ENCODE measurements at regions not wholly inside any gene's neighbourhood (a gene's known extent, or its start where the extent isn't known, plus 50 kb on each side); places are given as distances from the start of the nearest gene placed in this dataset.

- 13 to 17% methylated on average over 11 of the region's 11 CpGs for WGBS, 2 donors
- Histone ChIP-seq H3K27ac (ENCODE audit: low read depth in 1 of 2, low read length in 2 of 2) (peak overlapping the region; percentile 51 to 57), H3K4me1 (ENCODE audit: control insufficient read depth in 1 of 2, insufficient read depth in 2 of 2, low read length in 2 of 2) (peaks cover 0 to 2% of the 10 kb centered on the region in 2 donors), H3K4me3 (ENCODE audit: low read length in 2 of 2) (no peak overlapping the region), H3K27me3 (ENCODE audit: control insufficient read depth in 1 of 2, insufficient read depth in 2 of 2, low read length in 1 of 2) (no peaks in the 10 kb centered on the region), H3K36me3 (ENCODE audit: control insufficient read depth in 1 of 2, insufficient read depth in 2 of 2, low read length in 1 of 2) (no peaks in the 10 kb centered on the region), H3K9me3 (ENCODE audit: control insufficient read depth, low read length) (no peaks in the 10 kb centered on the region)
- peak; percentile 83 for ATAC-seq (ENCODE audit: low FRiP score)
- intact Hi-C loops (cut with DNase I): loop anchor here in 1 of 2 donors (10.0 kb wide), 1 partner anchor 166 kb away; no protein-coding TSS in a partner anchor
- peak; percentile 64 to 79 for DNase-seq
These were observed 183.2 kb upstream of the PUDP start for GRCh38 chrX:7330971-7331746.

DNA sequence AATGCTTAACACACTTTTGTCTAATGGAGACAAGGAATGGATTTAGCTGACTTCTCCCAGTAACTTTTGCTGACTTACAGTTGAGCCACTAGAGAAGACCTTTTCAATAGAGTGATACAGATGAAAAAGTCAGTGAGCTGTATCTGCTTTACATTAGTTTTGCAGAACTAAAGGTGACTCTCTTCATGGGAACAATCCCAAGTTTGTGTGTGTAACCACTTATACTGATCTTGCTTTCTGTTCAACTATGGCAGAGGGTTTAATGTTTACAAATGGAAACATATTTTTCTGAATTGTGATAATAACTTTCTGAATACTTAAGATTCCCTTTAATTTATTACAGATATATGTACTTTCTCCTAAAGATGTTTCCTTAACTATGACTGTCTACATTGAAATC is 182.6 kb upstream of the PUDP start:
- DNase-seq (no peak), ATAC-seq (ENCODE audit: low FRiP score) (no peak)
- no peak overlapping the region for H3K4me3 ChIP-seq (ENCODE audit: low read length in 2 of 2)
- H3K27me3 ChIP-seq (ENCODE audit: control insufficient read depth in 1 of 2, insufficient read depth in 2 of 2, low read length in 1 of 2): no peaks in the 10 kb centered on the region
- no peaks in the 10 kb centered on the region for H3K36me3 ChIP-seq (ENCODE audit: control insufficient read depth in 1 of 2, insufficient read depth in 2 of 2, low read length in 1 of 2)
- peaks cover 0 to 2% of the 10 kb centered on the region in 2 donors for H3K4me1 ChIP-seq (ENCODE audit: control insufficient read depth in 1 of 2, insufficient read depth in 2 of 2, low read length in 2 of 2)
- intact Hi-C loops (cut with DNase I): loop anchor here in 1 of 2 donors (10.0 kb wide), 1 partner anchor 166 kb away; no protein-coding TSS in a partner anchor
- no peaks in the 10 kb centered on the region for H3K9me3 ChIP-seq (ENCODE audit: control insufficient read depth, low read length)
- H3K27ac ChIP-seq (ENCODE audit: low read depth in 1 of 2, low read length in 2 of 2): peak overlapping the region in 1 of 2 donors; percentile 57

DNA sequence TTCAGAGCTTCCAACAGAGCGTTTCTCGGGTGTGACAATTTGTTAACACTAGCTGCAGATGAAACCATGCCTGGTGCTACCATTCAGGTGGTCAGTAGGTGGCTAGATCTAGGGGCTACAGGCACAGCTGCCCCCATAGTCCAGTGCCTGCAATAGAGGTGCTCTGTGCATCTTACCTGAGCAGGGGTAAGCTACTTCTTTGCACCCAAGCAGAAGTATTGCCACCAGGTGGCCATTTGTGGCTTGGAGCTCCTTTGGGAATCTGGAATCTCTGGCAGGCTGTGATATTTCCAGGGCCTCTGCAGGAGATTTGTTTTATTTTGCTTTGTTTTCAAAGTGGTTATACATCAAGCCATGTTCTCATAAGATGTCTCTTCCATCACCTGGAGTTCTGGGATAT is 170.7 kb upstream of the PUDP start:
- 84 to 87% methylated on average over 2 of the region's 2 CpGs for WGBS, 2 donors
- Histone ChIP-seq H3K9me3 (ENCODE audit: control insufficient read depth, low read length) (no peaks in the 10 kb centered on the region), H3K4me1 (ENCODE audit: control insufficient read depth in 1 of 2, insufficient read depth in 2 of 2, low read length in 2 of 2) (no peaks in the 10 kb centered on the region), H3K4me3 (ENCODE audit: low read length in 2 of 2) (no peak overlapping the region), H3K27me3 (ENCODE audit: control insufficient read depth in 1 of 2, insufficient read depth in 2 of 2, low read length in 1 of 2) (no peaks in the 10 kb centered on the region), H3K36me3 (ENCODE audit: control insufficient read depth in 1 of 2, insufficient read depth in 2 of 2, low read length in 1 of 2) (no peaks in the 10 kb centered on the region), H3K27ac (ENCODE audit: low read depth in 1 of 2, low read length in 2 of 2) (no peak overlapping the region)
- no peak for ATAC-seq (ENCODE audit: low FRiP score)
- intact Hi-C loops (cut with DNase I): no loop called here
- DNase-seq: no peak

DNA sequence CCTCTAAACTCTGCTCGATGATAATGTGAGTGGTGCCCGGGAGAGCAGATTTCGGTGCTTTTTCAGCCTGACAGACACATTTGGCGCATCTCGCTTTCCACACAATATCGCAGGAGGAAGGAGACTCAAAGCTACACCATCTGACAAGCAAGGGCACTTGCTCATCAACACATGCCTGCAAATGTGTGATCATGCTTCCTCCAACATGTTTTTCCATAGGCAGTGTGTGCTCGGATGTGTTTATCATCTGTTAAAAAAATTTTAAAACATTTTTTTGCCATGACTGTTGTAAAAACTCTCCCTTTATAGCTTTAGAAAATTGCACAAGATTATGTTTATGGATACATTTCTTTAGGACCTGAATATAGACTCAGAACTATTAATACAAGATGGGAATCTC is 170.3 kb upstream of the PUDP start:
- intact Hi-C loops (cut with DNase I): no loop called here
- no peaks in the 10 kb centered on the region for H3K9me3 ChIP-seq (ENCODE audit: control insufficient read depth, low read length)
- ATAC-seq (ENCODE audit: low FRiP score) (no peak), DNase-seq (no peak)
- no peak overlapping the region for H3K4me3 ChIP-seq (ENCODE audit: low read length in 2 of 2)
- no peaks in the 10 kb centered on the region for H3K36me3 ChIP-seq (ENCODE audit: control insufficient read depth in 1 of 2, insufficient read depth in 2 of 2, low read length in 1 of 2)
- no peaks in the 10 kb centered on the region for H3K27me3 ChIP-seq (ENCODE audit: control insufficient read depth in 1 of 2, insufficient read depth in 2 of 2, low read length in 1 of 2)
- 81 to 85% methylated on average over 7 of the region's 7 CpGs for WGBS, 2 donors
- H3K27ac ChIP-seq (ENCODE audit: low read depth in 1 of 2, low read length in 2 of 2): no peak overlapping the region
- no peaks in the 10 kb centered on the region for H3K4me1 ChIP-seq (ENCODE audit: control insufficient read depth in 1 of 2, insufficient read depth in 2 of 2, low read length in 2 of 2)

GRCh38 chrX:7316887-7317286 is 168.9 kb upstream of the PUDP start:
- no peaks in the 10 kb centered on the region for H3K9me3 ChIP-seq (ENCODE audit: control insufficient read depth, low read length)
- WGBS, 2 donors: 95 to 96% methylated on average over 2 of the region's 2 CpGs
- no peak overlapping the region for H3K27ac ChIP-seq (ENCODE audit: low read depth in 1 of 2, low read length in 2 of 2)
- H3K36me3 ChIP-seq (ENCODE audit: control insufficient read depth in 1 of 2, insufficient read depth in 2 of 2, low read length in 1 of 2): no peaks in the 10 kb centered on the region
- H3K27me3 ChIP-seq (ENCODE audit: control insufficient read depth in 1 of 2, insufficient read depth in 2 of 2, low read length in 1 of 2): no peaks in the 10 kb centered on the region
- intact Hi-C loops (cut with DNase I): no loop called here
- no peaks in the 10 kb centered on the region for H3K4me1 ChIP-seq (ENCODE audit: control insufficient read depth in 1 of 2, insufficient read depth in 2 of 2, low read length in 2 of 2)
- ATAC-seq (ENCODE audit: low FRiP score): no peak
- H3K4me3 ChIP-seq (ENCODE audit: low read length in 2 of 2): no peak overlapping the region
- DNase-seq: no peak

- H3K36me3 ChIP-seq (ENCODE audit: control insufficient read depth in 1 of 2, insufficient read depth in 2 of 2, low read length in 1 of 2): no peaks in the 10 kb centered on the region
- H3K9me3 ChIP-seq (ENCODE audit: control insufficient read depth, low read length): no peaks in the 10 kb centered on the region
- no peaks in the 10 kb centered on the region for H3K4me1 ChIP-seq (ENCODE audit: control insufficient read depth in 1 of 2, insufficient read depth in 2 of 2, low read length in 2 of 2)
- intact Hi-C loops (cut with DNase I): no loop called here
- H3K27me3 ChIP-seq (ENCODE audit: control insufficient read depth in 1 of 2, insufficient read depth in 2 of 2, low read length in 1 of 2): no peaks in the 10 kb centered on the region
- no peak overlapping the region for H3K27ac ChIP-seq (ENCODE audit: low read depth in 1 of 2, low read length in 2 of 2)
- DNase-seq (no peak), ATAC-seq (ENCODE audit: low FRiP score) (no peak)
- H3K4me3 ChIP-seq (ENCODE audit: low read length in 2 of 2): no peak overlapping the region
These were observed 168.3 kb upstream of the PUDP start for GRCh38 chrX:7316280-7316679.

- Histone ChIP-seq H3K9me3 (ENCODE audit: control insufficient read depth, low read length) (no peaks in the 10 kb centered on the region), H3K4me3 (ENCODE audit: low read length in 2 of 2) (no peak overlapping the region), H3K36me3 (ENCODE audit: control insufficient read depth in 1 of 2, insufficient read depth in 2 of 2, low read length in 1 of 2) (no peaks in the 10 kb centered on the region), H3K4me1 (ENCODE audit: control insufficient read depth in 1 of 2, insufficient read depth in 2 of 2, low read length in 2 of 2) (no peaks in the 10 kb centered on the region), H3K27me3 (ENCODE audit: control insufficient read depth in 1 of 2, insufficient read depth in 2 of 2, low read length in 1 of 2) (no peaks in the 10 kb centered on the region), H3K27ac (ENCODE audit: low read depth in 1 of 2, low read length in 2 of 2) (no peak overlapping the region)
- no peak for ATAC-seq (ENCODE audit: low FRiP score)
- intact Hi-C loops (cut with DNase I): no loop called here
- WGBS, 2 donors: 90 to 93% methylated on average over 4 of the region's 4 CpGs
- DNase-seq: no peak
These were observed 166.5 kb upstream of the PUDP start for GRCh38 chrX:7314425-7314824.

DNA sequence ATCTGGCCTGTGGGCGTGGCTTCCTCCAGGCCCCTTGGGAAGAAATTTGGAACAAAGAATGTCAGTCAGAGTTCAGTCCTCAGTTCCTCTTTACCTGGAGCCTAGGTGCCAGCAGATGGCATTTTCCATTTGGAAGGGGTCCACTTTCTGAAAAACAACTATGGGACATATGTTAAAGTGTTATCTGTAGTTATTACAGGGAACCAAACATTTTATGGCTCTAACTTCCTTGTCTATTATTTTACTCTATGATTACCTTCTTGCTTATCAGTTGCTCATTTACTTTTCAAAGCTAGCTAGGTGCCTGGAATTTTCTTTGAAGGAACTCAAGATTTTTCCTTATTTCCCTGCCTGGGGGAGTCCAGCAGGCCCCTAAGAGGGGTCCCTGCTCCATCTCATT is 159.8 kb upstream of the PUDP start:
- no peaks in the 10 kb centered on the region for H3K27me3 ChIP-seq (ENCODE audit: control insufficient read depth in 1 of 2, insufficient read depth in 2 of 2, low read length in 1 of 2)
- H3K4me3 ChIP-seq (ENCODE audit: low read length in 2 of 2): no peak overlapping the region
- no peak for ATAC-seq (ENCODE audit: low FRiP score)
- H3K4me1 ChIP-seq (ENCODE audit: control insufficient read depth in 1 of 2, insufficient read depth in 2 of 2, low read length in 2 of 2): no peaks in the 10 kb centered on the region
- H3K9me3 ChIP-seq (ENCODE audit: control insufficient read depth, low read length): no peaks in the 10 kb centered on the region
- DNase-seq: no peak
- WGBS, 2 donors: 95 to 97% methylated on average over 1 of the region's 1 CpG
- H3K27ac ChIP-seq (ENCODE audit: low read depth in 1 of 2, low read length in 2 of 2): no peak overlapping the region
- H3K36me3 ChIP-seq (ENCODE audit: control insufficient read depth in 1 of 2, insufficient read depth in 2 of 2, low read length in 1 of 2): peaks cover 0 to 2% of the 10 kb centered on the region in 2 donors
- intact Hi-C loops (cut with DNase I): no loop called here

GRCh38 chrX:7294483-7294882 is 146.5 kb upstream of the PUDP start:
- no peaks in the 10 kb centered on the region for H3K27me3 ChIP-seq (ENCODE audit: control insufficient read depth in 1 of 2, insufficient read depth in 2 of 2, low read length in 1 of 2)
- H3K9me3 ChIP-seq (ENCODE audit: control insufficient read depth, low read length): no peaks in the 10 kb centered on the region
- 89 to 92% methylated on average over 1 of the region's 1 CpG for WGBS, 2 donors
- no peaks in the 10 kb centered on the region for H3K36me3 ChIP-seq (ENCODE audit: control insufficient read depth in 1 of 2, insufficient read depth in 2 of 2, low read length in 1 of 2)
- no peak overlapping the region for H3K27ac ChIP-seq (ENCODE audit: low read depth in 1 of 2, low read length in 2 of 2)
- no peak for ATAC-seq (ENCODE audit: low FRiP score)
- H3K4me1 ChIP-seq (ENCODE audit: control insufficient read depth in 1 of 2, insufficient read depth in 2 of 2, low read length in 2 of 2): no peaks in the 10 kb centered on the region
- intact Hi-C loops (cut with DNase I): no loop called here
- no peak overlapping the region for H3K4me3 ChIP-seq (ENCODE audit: low read length in 2 of 2)
- no peak for DNase-seq

All from aorta (tissue), 5 donors.